HG03354 (cell line): ENCODE measurements at regions not wholly inside any gene's neighbourhood (a gene's known extent, or its start where the extent isn't known, plus 50 kb on each side); places are given as distances from the start of the nearest gene placed in this dataset.
"Not testable (repeated sequence)": the region's sequence is repeated elsewhere in the genome, so short reads cannot be mapped to it uniquely, and the experiment has no call there.

Experiments used
- ATAC-seq: cut with Tn5 transposase; IDR thresholded peaks from one replicate; pipeline ENCODE4 v1.9.1; 2021; ENCODE audit warnings: mild to moderate bottlenecking; ENCODE audit not compliant: unreplicated experiment, poor library complexity, severe bottlenecking

DNA sequence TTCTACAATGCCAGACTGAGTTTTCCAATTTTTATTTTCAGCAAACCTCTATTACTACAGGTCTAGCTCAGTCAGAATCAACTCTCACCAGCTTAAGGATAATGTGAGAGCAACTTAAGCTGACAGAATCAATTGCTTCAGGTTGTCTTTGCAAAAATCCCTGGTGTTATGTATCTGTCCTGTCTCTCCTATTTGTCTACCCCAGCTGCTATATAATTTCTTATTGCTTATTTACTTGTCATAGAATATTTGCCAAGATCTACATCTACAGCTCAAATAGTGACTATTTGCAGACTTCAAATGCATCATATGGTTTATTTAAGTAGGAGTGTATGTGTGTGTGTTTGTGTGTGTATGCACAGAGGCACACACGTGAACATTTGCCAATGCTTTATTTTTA, 54.1 kb downstream of the FOXG1 start:
- ATAC-seq: no peak

DNA sequence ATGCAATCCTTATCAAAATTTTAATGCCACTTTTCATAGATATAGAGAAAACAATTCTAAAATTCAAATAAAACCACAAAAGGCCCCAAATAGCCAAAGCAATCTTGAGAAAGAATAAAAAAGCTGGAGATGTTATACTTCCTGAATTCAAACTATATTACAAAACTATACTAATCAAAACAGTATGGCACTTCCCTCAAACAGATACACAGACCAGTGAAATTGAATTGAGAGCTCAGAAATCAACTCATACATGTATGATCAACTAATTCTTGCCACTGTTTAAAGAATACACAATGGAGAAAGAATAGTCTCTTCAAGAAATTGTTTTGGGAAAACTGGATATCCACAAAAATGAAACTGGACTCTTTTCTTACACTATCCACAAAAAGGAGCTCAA, 55.4 kb downstream of the FOXG1 start:
- ATAC-seq: no peak

DNA sequence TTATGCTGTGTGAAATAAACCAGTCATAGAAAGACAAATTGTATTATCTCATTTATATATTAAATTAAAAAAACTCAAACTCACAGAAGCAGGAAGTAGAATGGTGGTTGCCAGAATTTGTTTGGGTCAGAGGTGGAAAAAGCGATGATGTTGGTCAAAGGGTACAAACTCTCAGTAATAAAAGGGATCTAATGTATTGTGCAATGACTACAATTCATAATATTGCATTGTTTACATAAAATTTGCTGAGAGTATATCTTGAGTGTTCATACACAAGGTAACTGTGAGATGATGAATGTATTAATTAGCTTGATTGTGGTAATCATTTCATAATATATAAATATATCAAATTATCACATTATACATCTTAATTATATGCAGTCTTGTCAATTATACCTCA, 56.7 kb downstream of the FOXG1 start:
- ATAC-seq: no peak

DNA sequence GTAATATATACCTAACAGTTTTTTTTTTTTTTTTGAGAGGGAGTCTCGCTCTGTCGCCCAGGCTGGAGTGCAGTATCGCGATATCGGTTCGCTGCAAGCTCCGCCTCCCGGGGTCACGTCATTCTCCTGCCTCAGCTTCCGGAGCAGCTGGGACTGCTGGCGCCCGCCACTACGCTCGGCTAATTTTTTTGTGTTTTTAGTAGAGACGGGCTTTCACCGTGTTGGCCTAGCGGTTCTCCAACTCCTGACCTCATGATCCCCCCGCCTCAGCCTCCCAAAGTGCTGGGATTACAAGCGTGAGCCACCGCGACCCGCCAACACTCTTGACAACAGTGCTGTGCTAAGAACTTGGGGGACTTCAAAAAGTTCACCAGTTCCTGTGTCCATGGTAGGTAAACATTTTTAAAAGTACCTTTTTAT, 63.5 kb downstream of the FOXG1 start:
- ATAC-seq: no peak

DNA sequence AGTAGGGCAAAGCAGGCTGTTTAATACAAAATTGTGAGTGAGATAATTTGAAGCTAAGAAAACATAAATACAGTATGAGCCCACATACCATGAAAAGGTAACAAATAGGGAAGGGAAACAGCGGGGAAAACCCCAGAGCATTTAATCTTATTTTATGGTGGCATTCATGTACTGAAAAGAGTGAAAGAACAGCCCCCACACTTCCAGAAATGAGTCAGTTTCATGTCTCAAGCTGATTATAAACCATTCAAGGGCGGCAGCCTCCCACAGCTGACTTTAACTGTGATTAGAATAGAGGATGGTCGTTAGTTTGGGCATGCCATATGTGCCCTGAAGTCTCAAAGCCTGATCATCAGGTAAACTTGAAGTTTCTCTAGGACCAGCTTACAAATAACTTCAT, 64.5 kb downstream of the FOXG1 start:
- ATAC-seq: peak; percentile 99

DNA sequence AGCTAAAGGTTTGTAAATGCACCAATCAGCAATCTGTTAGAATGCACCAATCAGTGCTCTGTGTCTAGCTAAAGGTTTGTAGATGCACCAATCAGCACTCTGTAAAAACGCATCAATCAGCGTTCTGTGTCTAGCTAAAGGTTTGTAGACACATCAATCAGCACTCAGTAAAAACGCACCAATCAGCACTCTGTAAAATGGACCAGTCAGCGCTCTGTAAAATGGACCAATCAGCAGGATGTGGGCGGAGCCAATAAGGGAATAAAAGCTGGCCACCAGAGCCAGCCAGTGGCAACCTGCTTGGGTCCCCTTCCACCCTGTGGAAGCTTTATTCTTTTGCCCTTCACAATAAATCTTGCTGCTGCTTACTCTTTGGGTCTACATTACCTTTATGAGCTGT, 76.0 kb downstream of the FOXG1 start:
- not testable (repeated sequence) for ATAC-seq

DNA sequence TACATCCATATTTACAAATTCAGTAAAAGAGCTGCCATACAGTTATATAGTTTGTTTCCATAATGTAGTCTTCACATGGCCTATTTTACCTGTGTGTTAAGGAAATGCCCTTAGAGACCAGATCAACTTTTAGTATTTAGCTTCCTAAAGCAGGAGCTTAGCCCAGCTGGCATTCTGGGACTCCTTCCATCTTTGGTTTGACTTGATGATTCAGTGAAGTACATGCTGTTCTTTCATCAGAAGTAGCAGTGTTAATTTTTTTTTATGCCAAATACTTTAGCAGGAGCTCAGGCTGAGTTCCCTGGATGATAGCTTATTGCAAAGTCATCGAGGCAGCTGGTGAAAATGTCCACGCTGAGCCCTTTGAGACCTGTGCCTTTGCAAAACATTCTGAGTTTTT, 101.0 kb downstream of the FOXG1 start:
- no peak for ATAC-seq

DNA sequence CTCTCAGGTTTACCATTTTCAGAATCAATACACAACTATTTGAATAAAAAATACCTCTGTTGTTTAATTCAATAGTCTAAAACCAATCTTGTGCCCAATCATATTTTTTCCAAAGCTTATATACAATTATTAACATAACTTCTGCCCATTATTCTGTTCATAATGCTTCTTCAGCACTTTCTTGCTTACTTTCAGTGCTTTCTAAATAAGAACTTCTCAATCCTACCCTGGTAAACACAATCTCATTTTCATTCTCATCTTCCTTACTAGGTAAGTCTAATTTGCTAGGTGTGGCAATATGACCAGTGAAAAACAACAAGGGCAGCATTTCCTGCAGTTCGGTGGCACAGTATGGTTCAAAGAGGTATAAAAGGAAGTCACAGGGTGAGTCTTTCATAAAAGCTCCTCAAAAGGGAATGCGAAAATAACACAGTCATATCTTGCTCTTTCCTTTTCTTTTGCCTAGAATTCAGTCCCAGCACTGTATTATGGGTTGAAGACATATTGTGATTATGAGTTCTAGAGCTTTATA, 103.5 kb downstream of the FOXG1 start:
- ATAC-seq: no peak

DNA sequence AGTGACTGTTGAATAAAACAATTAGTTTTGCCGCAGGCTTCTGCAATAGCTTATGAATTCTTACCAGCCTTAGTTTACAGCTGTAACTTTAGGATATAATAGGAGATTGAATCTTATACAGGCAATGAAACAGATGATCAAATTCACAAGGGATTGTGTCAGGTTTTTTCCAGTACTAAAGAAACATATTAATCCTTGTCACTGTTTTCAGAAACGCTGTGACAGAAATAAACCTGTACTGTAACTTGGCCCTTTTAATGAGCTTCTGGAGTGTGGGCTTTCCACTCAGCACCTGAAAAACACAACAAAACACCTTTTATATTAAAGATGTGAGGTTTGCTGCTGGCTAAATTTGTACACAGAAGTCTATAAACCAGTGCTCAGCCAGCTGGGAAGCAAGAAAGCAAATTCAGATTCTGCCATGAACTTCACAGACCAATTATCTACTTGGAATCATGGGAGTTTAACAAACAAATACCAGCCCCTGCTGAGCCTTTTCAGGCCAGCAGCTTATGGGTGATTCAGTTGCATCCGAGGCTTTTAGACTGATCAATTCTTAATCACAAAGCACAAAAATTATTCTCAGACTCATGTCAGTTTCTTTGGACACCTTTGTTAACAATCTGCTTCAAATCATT, 109.5 kb downstream of the FOXG1 start:
- no peak for ATAC-seq

DNA sequence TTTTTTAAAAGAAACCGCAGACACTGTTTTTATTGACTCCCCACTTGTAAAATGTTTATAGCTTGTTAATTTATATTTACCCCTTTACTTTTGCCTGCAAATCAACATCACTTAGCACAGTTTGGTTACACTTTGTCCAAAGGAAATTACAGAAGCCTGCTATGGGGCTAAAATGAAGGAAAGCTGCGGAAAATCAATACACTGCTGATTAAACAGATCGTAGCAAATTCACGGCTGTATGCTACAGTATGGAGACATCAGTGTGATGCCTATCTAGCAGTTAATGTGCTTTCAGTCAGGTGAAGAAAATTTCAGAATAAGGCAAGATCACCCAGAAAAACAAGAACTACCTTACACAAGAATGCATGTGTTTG, 110.0 kb downstream of the FOXG1 start:
- no peak for ATAC-seq

DNA sequence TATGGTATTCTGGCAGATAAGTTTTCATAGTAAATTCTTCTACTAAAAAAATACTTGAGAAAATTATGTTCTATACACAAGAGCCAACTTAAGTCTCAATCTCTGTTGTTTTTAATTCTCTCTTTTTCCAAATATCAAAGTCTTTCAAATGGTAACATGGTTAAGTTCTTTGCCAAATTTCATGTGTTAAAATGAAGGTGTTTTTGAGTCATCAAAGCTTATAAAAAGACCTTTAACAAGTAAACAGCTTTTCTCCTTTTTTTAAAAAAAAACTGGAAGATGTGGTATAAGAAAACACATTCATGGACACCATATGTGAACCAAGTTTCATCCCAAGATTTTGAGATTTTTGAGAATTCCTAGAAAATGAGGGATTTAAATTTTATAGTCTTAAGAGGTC, 111.3 kb downstream of the FOXG1 start:
- no peak for ATAC-seq

DNA sequence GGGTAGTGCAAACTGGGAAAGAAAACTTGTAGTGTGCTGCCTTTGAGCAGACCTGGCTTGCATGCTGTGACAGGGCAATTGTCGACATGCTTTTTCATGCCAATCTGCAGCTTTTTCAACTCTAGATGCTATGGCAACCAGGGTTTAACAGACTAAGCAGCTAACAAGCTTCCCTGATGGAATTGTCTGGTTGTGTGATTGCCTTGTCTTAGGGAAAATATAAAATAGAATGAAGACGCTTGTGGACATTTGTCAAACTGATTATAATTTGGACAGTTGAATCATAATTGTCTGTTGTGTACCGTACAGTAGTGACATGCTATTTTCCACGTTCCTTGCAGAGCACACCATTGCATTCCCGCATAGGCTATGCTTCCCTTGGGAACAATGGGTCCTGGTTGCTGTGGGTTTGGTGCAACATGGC, 113.0 kb downstream of the FOXG1 start:
- ATAC-seq: no peak

DNA sequence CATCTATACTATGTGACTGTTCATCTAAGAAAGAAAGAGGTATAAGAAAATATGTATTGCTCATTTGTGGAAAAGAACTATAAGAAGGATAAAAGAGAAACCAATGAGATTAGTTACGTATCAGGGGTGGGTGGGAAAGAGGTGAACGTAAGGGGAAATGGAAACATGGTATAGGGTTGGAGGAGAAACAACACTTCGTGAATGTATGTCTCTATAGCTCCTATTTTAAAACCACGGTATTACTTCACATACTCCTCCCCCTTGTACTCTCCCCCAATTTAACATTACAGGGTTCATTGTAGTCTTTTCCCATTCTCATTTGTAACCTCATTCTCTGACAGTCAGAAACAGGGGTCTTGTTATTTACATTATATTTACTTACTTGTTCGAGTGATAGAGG, 120.4 kb downstream of the FOXG1 start:
- ATAC-seq: no peak

DNA sequence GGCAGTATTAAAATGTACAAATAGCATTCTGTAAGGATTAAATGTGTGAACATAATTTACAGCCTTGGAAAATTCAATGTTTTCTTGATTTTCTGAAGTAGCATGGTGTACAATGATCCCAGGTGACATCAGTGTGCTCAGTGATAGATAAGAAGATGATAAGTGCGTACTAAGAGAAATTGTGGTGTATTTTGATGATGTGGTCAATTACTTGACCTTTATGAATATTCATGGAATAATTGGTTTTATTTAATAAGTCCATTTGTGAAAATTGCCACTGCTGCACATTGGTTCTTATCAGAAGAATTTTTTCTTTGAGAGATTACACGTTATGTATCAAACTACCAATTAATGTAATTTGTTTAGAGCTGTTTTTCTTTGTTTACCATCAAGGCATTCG, 128.8 kb downstream of the FOXG1 start:
- ATAC-seq: no peak

DNA sequence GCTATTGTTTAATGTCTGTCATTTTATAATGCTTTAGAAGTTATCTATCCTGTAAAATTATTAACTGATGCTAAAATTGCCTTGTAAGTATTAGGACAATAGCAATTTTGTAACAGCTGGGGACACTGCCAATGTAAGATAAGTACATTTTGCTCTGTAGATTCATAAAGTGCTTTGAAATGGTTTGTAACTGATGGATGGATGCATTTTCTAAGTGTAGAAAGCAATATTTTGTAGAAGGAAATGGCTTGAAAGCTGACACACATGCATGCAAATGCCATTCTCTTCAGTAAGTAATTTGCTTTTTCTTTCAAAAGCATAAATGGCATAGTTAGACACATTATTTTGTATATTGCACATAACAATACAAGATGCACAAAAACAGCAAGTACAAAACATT, 129.8 kb downstream of the FOXG1 start:
- no peak for ATAC-seq

DNA sequence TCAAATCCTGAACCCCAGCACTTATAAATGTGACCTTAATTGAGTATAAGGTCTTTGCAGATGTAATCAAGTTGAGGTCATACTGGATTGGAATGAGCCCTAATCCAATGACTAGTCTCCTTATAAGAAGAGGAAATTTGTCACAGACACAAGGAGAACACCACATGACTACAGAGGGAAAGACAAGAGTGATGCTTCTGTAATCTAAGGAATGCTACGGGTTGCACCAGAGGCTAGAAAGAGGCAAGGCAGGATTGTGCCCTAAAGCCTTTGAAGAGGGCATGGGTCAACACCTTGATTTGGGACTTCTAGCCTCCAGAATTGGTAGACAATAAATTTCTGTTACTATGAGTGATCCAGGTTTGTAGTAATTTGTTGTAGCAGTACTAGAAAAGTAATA, 135.0 kb downstream of the FOXG1 start:
- no peak for ATAC-seq

DNA sequence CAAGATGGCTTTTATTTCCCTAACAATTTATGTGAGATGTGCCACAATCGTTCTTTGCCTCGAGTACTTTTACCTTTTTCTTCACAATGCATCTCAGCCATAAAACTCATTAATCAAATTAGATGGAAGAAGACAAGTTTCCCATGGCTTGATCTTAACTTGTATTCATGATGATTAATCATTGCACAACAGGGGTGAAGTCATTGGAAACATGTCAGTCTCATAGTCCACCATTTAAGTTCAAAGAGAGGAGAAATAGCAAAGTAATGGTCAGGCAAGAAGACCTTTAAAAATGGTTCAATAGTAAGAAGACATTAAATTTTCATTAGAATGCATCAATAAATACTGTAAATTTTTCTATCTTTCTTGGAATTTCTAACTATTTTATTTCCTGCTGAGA, 136.3 kb downstream of the FOXG1 start:
- no peak for ATAC-seq

DNA sequence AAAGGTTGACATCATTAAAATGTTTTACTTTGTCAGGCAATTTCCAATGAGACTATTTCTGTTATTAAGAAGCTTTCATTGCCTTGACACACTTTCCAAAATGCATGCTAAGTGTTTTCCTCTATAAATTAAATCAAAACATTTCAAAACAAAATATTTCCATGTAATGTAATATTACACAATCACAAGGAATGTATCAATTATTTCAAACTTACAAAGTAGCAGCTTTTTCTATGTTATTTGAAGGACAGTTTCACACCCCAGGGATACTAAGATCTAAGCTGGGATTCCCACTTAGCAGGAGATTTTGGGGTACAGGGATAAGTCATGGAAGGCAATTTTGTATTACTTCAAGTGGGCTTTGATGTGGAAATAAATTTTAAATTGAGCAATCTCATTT, 144.9 kb downstream of the FOXG1 start:
- ATAC-seq: no peak

DNA sequence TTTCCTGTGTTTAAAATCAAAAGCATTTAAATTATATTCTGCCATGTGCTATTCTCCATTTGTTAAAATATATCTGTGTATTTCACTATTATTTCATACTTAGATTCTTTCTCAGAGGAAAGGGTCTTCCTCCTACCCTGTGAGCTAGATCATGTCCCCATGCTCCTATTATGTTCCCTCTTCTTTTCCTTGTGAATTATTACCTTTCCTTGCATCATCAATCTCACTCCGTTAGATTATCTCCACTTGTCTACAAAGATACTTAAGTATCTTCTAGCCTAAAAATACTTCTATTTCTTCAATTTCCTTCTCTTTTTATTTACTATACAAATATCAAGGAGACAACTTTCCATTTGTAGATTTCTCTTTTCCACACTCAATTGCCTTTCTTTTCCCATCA, 146.5 kb downstream of the FOXG1 start:
- no peak for ATAC-seq

DNA sequence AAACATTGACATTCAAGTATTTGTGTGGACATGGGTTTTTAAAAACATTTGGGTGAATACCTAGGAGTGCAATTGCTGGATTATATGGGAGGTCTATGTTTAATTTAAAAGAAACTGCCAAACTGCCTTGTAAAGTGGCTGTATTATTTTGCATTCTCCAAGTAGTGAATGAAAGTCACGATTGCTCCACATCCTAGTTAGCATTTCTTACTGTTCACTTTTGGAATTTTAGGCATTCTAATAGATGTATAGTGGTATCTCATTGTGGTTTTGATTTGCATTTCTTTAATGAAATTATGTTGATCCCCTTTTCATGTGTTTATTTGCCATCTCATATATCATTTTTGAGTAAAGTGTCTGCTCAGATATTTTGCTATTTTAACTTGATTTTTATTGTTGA, 159.5 kb downstream of the FOXG1 start:
- ATAC-seq: no peak

DNA sequence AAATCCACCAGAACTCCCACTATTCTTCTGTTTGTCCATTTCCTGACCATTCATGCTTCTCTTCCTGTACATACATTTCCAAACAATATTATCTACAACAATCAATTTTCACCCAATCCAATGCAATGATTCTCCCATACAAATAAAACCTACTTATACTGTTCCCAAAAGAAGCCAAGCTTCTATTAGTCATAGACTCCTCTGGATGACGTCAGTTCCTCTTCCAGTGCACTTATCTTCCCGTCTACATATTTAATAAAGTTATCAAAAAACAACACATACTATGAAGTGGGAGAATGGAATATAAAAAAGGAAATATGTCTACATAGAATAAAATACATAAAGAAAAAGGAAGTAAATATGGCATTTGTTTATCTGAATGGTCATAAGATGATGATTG, 165.4 kb downstream of the FOXG1 start:
- ATAC-seq: no peak

DNA sequence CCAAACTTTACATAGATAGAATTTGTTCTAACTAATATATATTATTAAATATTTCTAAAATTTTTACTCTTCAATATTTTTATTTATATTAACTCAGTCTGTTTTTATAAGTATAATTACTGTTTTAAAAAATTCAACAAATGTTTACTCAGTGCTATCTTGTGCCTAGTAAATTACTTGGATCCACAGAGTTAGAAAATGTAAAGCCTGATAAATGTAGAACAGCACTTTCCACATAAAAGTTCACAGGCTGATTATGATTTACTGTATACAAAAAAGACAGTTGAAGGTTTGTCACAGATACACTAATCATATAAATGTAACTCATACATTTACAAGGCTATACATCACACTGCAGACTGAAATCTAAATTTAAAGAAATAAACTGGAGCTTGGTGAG, 170.0 kb downstream of the FOXG1 start:
- ATAC-seq: no peak
